ENCODE measurements at regions not wholly inside any gene's neighbourhood (a gene's known extent, or its start where the extent isn't known, plus 50 kb on each side); places are given as distances from the start of the nearest gene placed in this dataset.

DNA sequence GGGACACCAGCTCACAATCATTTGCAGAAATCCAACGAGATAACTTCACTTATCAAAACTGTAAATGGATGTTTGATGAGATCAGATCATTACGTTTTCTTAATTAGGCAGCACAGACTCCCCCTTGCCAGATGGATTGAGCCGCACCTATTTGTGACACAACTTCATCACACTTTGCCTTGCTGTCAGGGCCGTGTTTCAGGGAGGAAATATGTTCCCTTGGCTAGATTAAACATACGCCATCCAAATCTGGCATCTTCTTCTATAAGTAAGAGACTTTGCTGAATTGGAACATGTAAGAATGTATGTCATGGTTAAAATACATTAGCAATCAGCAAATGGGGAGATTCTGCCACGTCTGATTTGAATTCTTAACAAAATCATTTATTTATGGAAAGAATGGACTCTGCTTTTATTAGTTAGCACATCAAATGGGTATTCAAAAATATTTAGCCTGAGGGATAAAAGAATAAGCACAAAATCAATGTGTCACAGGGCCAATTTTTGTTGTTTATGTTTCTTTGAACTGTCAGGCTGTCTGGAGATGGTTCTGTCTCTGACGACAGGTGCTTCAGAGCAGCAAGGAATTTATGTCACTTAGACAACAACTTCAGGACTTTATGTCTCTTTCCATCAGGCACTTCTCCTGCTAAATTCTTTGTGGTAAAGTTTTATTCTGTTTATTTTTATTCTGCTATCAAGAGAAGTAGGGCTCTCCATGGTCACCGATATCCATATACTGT lies 326.1 kb upstream of the NCAM1 start (continued):
- TF ChIP-seq ZNF788 (CRISPR knock-in tag; IDR thresholded peaks at IDR 0.05; ENCODE audit: borderline replicate concordance): no peak

GRCh38 chr11:112637076-112637475 lies 324.1 kb upstream of the NCAM1 start:
- H3K4me2 ChIP-seq (ENCODE audit: low read depth, low read length): no peak overlapping the region
- TF ChIP-seq SIN3A (IDR thresholded peaks at IDR 0.05; ENCODE audit: borderline replicate concordance, low read depth, low read length) (no peak), POLR2AphosphoS2 (IDR thresholded peaks at IDR 0.05; ENCODE audit: low read depth, low read length) (no peak), ZFP90 (CRISPR knock-in tag; IDR thresholded peaks at IDR 0.05; ENCODE audit: borderline replicate concordance) (no peak), ZNF562 (CRISPR knock-in tag; IDR thresholded peaks at IDR 0.05; ENCODE audit: borderline replicate concordance) (no peak), KIAA2018 (CRISPR knock-in tag; IDR thresholded peaks at IDR 0.05; ENCODE audit: borderline replicate concordance) (no peak), ZNF343 (CRISPR knock-in tag; IDR thresholded peaks at IDR 0.05) (no peak), SKIL (CRISPR knock-in tag; IDR thresholded peaks at IDR 0.05; ENCODE audit: borderline replicate concordance) (no peak), DNMT1 (CRISPR knock-in tag; IDR thresholded peaks at IDR 0.05) (no peak)
- TF ChIP-seq, protein P1, sequence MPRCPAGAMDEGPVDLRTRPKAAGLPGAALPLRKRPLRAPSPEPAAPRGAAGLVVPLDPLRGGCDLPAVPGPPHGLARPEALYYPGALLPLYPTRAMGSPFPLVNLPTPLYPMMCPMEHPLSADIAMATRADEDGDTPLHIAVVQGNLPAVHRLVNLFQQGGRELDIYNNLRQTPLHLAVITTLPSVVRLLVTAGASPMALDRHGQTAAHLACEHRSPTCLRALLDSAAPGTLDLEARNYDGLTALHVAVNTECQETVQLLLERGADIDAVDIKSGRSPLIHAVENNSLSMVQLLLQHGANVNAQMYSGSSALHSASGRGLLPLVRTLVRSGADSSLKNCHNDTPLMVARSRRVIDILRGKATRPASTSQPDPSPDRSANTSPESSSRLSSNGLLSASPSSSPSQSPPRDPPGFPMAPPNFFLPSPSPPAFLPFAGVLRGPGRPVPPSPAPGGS (CRISPR knock-in tag; IDR thresholded peaks at IDR 0.05): no peak
- H3K79me2 ChIP-seq (ENCODE audit: insufficient read depth, low read length): no peaks in the 10 kb centered on the region
- POLR2A ChIA-PET: no interaction called here
- no peak overlapping the region for H2AFZ ChIP-seq (ENCODE audit: low read length)
- no peak for FAIRE-seq
- H3K27ac ChIP-seq (ENCODE audit: extremely low read length, insufficient read depth, low read length): no peak overlapping the region
- CTCF ChIA-PET (ENCODE audit: low intra/inter-chr PET ratio, low total read pairs): no interaction called here
- H3K4me1 ChIP-seq (ENCODE audit: insufficient read depth, low read length): no peaks in the 10 kb centered on the region
- H3K9ac ChIP-seq (ENCODE audit: insufficient read depth, low read depth, low read length): no peak overlapping the region
- H3K36me3 ChIP-seq (replicated peaks in 1 of 2; ENCODE audit: control insufficient read depth in 1 of 2, insufficient read depth in 2 of 2, low read length in 2 of 2): no peaks in the 10 kb centered on the region
- no peak overlapping the region for H3K4me3 ChIP-seq (replicated peaks in 1 of 3; ENCODE audit: insufficient read depth in 1 of 3, low read depth in 2 of 3, low read length in 3 of 3)
- ATAC-seq: no peak
- no peaks in the 10 kb centered on the region for H4K20me1 ChIP-seq (ENCODE audit: insufficient read depth, low read length)
- in situ Hi-C loops (cut with HindIII; ENCODE audit: extremely low pct_ligation_motif_present, low pct_unique_long_range_greater_than_20kb) (no loop called here), intact Hi-C loops (cut with micrococcal nuclease; ENCODE audit: unreplicated experiment) (no loop called here)
- 3% methylated on average over 2 of the region's 2 CpGs for WGBS (ENCODE audit: low lambda C conversion rate)
- no peak for DNase-seq (ENCODE audit: low spot score)
- H3K9me3 ChIP-seq (ENCODE audit: low read length): peaks cover 24% of the 10 kb centered on the region
- BruUV-seq (replicated peaks): no TSS peak
- H3K27me3 ChIP-seq (ENCODE audit: control insufficient read depth in 1 of 2, insufficient read depth in 2 of 2, low read length in 2 of 2): no peaks in the 10 kb centered on the region; a peak in 1 of 5 replicates

Data from HepG2 (cell line).